PC-9 (cell line): ENCODE measurements at regions not wholly inside any gene's neighbourhood (a gene's known extent, or its start where the extent isn't known, plus 50 kb on each side); places are given as distances from the start of the nearest gene placed in this dataset.

Source experiments
- CTCF ChIP-seq: fragments of 200-600 bp; sonication (generic); conservative IDR thresholded peaks from 2 replicates; pipeline ENCODE4 v1.6.1; 2017; ENCODE audit warnings: mixed run types, antibody characterized with exemption, mild to moderate bottlenecking, moderate library complexity
- EZH2 ChIP-seq: fragments of 200-600 bp; sonication (generic); IDR thresholded peaks from 2 replicates; pipeline ENCODE4 v1.8.0; 2017; ENCODE audit warnings: antibody characterized with exemption, low read depth

GRCh38 chr3:99576904-99577559 is 61.4 kb upstream of the COL8A1 start:
- TF ChIP-seq EZH2 (no peak), CTCF (no peak)
